Retinal pigment epithelial cell (primary cell): ENCODE measurements at regions not wholly inside any gene's neighbourhood (a gene's known extent, or its start where the extent isn't known, plus 50 kb on each side); places are given as distances from the start of the nearest gene placed in this dataset.

Source experiments
- DNase-seq: peaks from one replicate; pipeline ENCODE4 v3.0.0-alpha.2; 2010; ENCODE audit warnings: low read depth
- H3K4me3 ChIP-seq: 2 replicates; pipeline ENCODE4 v1.5.1; 2011; ENCODE audit warnings: mild to moderate bottlenecking, low read length, control low read depth, moderate library complexity
- CTCF ChIP-seq: conservative IDR thresholded peaks from 2 replicates; pipeline ENCODE4 v1.5.1; 2011; ENCODE audit warnings: low read depth, low read length, control low read depth, inconsistent platforms

- TF ChIP-seq CTCF = no peak
- DNase-seq = no peak
- H3K4me3 ChIP-seq = no peak overlapping the region
Observed at GRCh38 chr13:62084728-62085127, 669.1 kb upstream of the PCDH20 start.

GRCh38 chr13:62067821-62068220 lies 652.2 kb upstream of the PCDH20 start:
- DNase-seq = no peak
- H3K4me3 ChIP-seq = no peak overlapping the region
- TF ChIP-seq CTCF = no peak

- no peak for TF ChIP-seq CTCF
- no peak overlapping the region for H3K4me3 ChIP-seq
- DNase-seq = no peak
Observed at GRCh38 chr13:62065016-62065415, 649.4 kb upstream of the PCDH20 start.

- no peak for DNase-seq
- no peak overlapping the region for H3K4me3 ChIP-seq
- TF ChIP-seq CTCF = no peak
Observed at GRCh38 chr13:62061751-62062150, 646.1 kb upstream of the PCDH20 start.

- DNase-seq = no peak
- no peak for TF ChIP-seq CTCF
- H3K4me3 ChIP-seq = no peak overlapping the region
Observed at GRCh38 chr13:62060570-62060969, 644.9 kb upstream of the PCDH20 start.

GRCh38 chr13:62057286-62057685 lies 641.6 kb upstream of the PCDH20 start:
- TF ChIP-seq CTCF = no peak

GRCh38 chr13:62049992-62050391 lies 634.3 kb upstream of the PCDH20 start:
- TF ChIP-seq CTCF = no peak
- no peak for DNase-seq
- H3K4me3 ChIP-seq = no peak overlapping the region

More at GRCh38 chr13:62057286-62057685, 641.6 kb upstream of the PCDH20 start:
- no peak for DNase-seq
- H3K4me3 ChIP-seq = no peak overlapping the region
